ENCODE measurements at regions not wholly inside any gene's neighbourhood (a gene's known extent, or its start where the extent isn't known, plus 50 kb on each side); places are given as distances from the start of the nearest gene placed in this dataset.

DNA sequence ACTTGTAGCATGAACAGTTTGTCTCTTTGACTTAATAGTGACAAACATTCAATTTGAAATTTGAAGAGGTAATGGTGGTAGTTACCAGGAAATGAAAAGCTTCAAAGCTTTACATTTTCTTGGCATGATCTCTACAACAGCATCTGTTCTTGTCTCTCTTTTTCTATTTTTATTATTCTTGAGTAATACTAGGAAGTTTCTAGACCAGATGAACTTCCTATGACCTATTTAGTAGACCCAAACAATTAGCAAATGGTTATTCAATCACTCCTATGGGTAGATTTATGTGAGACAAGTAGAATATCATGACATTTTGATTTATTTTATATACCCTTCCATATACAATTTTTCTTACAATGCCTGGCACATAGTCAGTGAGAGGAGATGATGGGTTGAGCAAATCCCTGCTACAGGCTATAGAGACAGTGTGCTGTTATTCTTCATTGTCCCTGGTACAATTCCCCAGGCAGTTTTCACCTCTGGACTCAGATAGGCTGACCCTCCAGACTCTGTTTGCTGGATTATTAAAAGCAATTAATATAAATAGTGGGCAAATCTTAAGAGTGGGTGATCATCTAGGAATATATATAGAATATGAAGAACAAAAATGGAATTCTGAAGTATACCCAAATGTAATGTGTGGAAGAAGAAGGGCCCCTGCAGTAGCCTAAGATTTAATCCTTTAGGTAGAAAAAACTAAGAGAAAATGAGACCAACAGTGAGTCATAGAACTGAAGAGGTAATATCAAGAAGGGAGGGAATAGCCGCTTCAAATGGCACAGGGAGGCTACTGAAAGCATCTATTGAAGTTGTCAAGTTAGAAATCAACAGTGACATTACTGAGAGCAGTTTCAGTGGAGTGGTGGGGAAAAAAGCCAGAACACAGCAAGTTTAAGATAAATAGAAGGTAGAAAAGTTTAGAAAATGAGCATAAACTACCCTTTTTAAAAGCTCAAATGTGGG lies 512.0 kb downstream of the FOXG1 start:
- no peak for DNase-seq (ENCODE audit: low spot score)

DNA sequence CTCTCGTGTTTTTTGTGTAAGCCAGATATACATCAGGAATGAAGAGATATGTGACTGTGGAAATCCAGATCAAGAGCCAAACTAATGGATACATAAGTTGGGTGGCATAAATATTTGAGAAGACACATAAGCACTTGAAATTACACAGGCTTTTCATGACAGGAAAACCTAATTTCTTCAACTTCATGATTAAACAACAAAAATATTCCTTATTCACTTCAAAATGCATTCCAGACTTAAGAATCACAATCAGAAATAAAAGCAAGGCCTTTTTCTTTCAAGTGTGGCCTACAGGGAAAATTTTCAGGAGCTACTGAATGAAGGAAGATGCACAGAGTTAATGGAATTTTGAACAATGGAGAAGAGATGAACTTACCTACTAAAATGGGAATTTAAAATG lies 515.6 kb downstream of the FOXG1 start:
- DNase-seq (ENCODE audit: low spot score): no peak

DNA sequence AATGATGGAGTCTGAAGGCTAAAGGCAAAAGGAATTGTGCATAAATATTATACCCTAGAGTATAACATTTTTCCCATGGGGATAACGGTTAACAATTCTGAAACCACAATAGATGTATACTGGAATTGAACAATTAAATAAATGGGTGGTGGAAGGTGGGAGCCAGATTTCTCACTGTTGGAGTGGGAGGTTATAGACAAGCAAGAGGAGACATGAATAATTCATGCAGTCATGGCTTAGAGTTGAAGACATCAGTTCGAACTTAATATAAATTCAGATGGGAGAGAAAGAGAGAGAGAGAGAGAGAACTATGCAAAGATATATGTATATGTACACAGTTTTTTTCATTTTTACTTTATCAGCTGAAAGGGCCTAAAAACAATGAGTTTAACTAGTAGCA lies 523.9 kb downstream of the FOXG1 start:
- no peak for DNase-seq (ENCODE audit: low spot score)

DNA sequence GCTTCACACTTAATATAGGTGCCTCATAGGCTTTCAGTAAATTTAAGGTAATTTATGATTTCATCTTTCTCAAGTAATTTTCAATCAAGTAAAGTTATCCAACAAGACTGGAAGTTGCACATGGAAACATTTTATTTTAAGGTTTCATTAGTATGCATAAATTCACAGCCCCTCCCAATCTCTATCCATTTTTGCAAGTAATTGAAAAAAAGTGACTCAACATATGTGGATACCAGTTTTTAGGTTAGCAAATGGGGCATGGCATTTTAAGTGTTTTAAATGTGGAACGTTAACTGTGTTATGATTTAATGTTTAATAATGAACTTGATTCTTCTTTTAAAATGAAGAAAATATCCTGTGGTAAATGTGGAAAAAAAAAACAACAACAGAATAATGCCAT lies 532.8 kb downstream of the FOXG1 start:
- DNase-seq (ENCODE audit: low spot score): no peak

DNA sequence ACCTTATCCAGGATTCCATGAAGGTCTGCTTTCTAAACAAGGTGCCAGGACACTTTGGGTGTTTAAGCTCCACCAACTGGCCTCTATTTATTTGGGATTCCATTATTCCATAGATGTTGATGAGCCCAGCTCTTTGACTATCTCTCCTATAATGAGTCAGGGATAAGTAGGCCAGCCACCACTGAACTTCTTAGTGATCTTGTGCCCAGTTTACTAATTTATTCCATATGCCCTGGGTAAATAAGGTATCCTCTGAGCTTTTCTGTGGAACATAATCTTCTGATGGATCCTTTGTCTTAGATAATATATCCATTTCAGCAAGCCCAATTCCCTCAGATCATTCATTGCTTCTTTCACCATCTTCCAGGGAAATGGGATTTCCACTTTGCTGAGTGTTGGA lies 535.0 kb downstream of the FOXG1 start:
- no peak for DNase-seq (ENCODE audit: low spot score)

DNA sequence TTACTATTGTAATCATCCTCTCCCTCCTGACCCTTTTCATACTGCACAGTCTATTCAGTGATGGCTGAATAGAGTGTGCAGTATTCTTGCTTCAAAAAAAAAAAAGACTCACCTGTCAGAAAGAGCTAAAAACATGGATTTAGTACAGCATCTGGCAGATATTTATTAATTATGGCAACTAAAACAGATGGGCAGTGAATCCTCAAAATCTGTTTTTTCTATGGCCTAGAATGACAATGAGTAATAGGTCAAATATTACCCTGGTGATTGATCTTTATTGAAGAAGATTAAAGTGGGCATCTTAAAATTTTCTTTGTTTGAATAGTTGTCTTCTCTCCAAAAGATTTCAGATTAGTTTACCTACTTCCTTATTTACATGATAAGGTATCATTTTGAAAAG lies 543.6 kb downstream of the FOXG1 start:
- DNase-seq (ENCODE audit: low spot score): no peak

DNA sequence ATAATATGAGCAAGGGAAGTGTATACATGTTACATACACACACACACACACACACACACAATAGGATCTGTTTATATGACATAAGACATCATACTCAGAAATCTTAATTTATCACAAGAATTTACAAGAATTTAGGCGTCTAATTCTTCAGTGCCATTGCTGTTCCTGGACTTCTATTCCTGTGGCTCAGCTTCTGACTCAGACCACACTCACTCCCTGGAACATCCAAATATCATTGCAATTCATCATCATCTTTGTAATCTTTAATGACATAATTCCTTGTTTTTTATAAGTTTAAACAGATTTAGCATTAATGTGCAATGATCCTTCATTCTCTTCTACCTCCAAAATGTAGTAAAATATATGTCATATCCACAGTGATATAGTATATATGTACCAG lies 544.2 kb downstream of the FOXG1 start:
- DNase-seq (ENCODE audit: low spot score): no peak

DNA sequence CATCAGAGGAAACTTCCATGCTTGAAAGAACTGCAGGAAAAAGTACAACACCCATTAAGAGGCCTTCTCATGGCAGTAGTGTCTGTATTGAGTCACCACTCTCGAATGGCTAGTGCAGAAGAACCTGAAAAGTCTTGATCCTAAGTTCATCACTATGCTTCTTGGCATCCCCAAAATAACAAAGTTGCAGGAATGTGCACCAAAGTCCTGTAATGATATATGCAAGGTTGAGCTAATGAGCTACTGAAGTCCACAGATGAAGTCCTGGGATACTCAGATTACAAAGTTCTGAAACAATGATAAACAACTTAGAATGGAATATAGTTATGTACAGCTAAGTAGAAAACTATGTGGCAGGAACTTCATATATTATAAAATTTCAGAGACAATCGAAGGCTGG lies 545.4 kb downstream of the FOXG1 start:
- no peak for DNase-seq (ENCODE audit: low spot score)

DNA sequence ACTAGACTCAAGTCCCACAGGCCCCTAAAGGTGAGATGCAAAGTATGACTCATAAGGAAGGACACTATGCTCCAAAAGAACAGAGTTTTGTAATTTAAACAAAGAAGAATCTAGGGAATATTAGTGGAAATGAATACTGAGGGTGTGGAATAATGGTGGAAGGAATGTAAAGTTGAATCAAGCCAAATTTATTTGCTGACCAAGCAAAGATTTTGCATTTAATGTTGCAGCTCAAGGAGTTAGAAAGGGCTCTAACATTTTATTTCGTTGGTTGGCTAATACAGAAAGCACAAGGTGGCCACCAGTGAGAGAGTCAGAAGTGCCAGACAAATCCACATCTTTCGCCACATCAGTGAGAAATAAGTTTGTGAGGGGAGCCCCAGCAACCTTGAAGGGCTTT lies 550.3 kb downstream of the FOXG1 start:
- no peak for DNase-seq (ENCODE audit: low spot score)

DNA sequence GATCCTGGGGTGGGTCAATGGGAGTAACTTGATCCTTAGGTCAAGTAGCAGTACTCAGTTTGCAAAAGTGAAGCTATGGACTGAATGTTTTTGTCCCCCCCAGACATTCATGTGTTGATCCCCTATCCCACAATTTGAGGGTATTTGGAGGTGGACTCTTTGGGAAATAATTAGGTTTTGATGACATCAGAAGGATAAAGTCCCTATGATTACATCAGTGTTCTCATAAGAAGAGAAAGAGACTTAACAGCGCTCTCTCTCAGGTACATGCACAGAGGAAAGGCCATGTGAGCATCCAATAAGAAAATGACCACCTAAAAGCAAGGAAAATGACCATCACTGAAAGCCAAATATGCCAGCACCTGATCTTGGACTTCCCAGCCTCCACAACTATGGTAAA lies 550.8 kb downstream of the FOXG1 start:
- DNase-seq (ENCODE audit: low spot score): no peak

DNA sequence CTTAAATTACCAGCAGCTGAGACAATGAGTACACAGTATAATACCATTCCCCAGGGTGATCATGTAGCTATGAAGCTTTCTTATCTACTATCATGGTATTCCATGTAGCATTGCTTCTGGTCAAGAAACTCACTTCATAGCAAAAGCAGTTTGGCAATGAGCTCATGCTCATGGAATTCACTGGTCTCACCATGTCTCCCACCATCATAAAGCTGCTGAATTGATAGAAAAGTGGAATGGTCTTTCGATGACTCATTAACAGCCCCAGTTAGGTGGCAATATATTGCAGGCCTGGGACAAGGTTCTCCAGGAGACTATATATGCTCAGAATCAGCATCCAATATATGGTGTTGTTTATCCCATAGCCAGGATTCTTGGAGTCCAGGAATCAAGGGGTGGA lies 553.7 kb downstream of the FOXG1 start:
- DNase-seq (ENCODE audit: low spot score): no peak

DNA sequence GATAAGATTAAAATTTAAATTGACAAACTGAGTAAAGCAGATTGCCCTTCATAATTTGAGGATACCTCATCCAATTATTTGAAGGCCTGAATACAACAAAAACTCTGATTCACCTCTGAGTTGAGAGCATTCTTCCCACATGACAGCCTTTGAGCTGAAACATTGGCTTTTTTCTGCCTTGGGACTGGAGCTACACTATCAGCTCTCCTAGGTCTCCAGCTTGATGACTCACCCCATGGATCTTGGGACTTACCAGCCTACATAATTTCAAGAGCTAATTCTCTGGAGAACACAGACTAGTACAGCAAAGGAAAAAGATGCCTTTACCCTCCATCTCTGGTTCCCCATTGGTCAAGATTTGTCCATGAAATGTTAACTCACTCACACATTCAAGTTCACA lies 555.1 kb downstream of the FOXG1 start:
- no peak for DNase-seq (ENCODE audit: low spot score)

DNA sequence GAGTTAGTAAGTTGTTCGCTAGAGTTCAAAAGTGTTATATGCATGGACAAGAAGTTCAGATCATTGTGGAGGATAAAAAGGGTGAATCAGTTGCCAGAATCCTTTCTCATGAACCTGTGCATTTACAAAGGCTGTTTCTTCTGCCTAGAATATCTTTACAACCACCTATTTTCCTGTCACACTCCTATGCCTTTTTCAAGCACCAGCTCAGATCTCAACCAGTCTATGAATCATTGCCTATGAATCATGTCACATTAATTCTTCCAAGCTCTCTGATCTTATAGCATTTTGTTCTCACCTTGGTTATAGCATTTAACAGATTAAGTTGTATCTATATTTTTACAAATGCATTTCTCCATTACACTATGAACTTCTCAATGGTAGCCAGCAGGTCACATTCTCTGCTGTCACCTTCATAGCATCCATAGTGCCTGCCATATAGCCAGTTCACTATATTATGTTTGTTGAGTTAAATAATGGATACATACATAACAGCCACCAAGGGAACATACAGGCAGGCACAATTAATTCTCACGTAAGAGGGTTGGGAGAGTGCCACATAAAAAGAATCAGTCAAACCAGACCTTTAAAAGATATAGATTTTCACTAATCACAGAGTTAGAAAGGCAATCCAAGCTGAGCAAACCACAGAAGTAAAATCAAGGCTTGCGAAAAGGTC lies 573.0 kb downstream of the FOXG1 start:
- DNase-seq (ENCODE audit: low spot score): no peak

DNA sequence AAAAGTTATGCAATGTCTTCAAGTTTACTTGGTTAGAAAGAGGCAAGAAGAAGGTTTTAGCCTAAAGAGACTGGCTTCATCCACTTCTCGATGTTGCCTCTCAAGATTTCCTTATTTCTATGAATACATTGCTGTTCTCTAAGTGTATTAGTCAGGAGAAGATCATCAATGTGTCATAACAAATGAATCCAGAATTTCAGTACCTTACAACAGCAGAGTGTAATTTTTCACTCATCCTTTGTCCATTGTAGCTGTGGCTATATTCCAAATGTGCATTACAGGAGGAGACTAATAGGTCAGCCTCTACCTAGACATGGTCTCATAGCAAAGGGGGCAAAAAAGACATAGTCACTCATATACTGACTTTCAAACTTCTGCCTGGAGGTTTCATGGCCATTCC lies 579.1 kb downstream of the PRKD1 start:
- DNase-seq (ENCODE audit: low spot score): no peak

DNA sequence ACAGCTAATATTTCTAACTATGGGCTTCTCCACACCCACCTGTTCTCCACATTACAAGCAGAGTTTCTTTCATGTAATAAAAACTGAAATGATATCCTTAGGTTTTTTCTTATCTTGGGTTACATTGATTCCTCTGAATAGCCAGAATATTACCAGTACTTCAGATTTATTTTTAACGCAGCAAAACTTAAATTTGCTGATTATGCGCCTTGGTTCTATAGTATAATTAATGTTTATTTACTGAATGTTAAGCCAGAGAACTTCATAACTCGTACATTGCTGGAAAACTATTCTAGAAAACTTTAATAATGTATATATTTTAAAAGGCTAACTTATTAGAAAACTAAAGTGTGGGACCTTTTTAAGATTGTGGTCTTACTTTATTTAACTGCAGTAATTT lies 577.2 kb downstream of the PRKD1 start:
- DNase-seq (ENCODE audit: low spot score): no peak

DNA sequence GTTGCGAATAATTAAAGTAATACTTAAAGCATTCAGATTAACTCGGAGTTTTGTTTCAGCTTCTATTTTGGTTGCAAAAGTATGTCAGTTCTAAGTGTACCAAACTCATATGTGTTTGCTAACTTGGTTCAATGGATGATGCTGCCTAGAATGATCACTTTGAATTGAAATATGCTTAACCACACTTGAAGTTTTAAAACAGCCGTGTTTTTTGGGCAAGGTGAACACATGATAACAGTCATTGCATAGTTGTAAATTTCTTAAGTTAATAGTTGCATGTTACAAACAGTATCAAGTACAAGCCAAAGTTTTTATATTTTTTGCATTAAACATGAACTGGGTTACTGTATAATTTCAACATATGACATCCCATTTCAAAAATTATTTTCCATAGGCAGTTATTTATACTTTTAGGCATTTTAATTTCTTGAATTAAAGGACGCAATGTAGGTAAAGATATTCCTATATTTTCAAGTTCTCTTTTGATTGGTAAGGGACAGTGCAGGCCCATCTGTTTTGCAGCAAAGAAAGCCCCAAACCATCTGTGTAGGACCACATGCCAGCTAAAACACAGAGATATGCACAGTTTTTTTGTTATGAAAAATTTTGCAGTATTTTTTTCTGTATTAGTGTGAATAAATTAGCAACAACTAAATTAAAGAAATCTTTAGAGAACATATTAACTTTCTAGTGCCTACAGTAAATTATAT lies 575.5 kb downstream of the PRKD1 start:
- DNase-seq (ENCODE audit: low spot score): no peak

DNA sequence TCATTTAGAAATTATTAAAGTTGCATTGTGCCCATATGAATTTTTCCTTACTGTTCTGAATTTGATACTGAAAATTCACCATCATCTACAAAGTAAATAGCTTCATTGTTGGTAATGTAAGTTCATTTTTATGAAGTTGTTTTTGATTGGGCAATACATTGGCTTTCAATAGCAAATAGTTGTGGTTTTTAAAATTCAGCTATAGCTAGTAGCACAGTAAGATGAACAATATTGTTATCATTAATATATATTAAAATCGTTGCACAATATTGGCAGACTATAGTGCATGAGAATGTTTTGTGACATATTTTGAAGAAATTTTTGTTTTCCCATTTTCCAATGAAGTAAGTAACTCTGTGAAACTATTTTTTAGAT lies 575.0 kb downstream of the PRKD1 start:
- no peak for DNase-seq (ENCODE audit: low spot score)

DNA sequence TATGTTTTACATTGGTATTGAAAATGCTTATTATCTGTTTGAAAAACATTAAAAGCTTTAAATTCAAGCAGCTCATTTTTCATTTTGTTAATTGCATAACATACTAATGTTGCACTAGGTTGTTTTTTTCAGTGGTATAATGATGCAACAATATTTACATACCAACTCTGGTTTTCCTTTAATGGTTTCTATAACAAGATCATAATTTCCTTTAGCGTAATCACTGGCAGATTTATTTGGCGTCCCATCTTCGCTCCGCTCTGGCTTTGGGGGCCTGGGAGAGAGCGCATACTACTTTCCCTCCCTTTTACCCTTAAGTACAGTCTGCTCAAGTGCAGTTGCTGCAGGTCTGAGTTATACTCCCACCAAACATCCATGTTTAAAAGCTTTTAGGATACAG lies 574.1 kb downstream of the PRKD1 start:
- DNase-seq (ENCODE audit: low spot score): no peak

DNA sequence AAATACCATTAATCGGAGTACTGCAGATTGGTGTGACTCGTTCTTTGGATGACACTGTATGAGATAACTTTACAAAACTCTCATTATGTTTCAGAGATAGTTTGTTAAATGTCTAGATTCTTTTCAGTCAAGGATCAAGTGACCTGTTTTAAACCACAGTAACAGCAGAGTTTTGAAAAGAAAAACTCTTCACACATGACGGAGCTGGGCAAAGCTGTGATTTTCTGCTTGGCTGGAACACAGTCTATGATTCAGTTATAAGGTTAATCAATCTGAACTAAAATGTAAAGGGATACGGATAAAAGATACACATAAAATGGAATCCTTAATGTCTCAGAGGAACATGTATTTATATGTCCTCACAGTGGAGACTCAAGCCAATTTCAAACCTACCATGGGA lies 573.2 kb downstream of the PRKD1 start:
- DNase-seq (ENCODE audit: low spot score): no peak

DNA sequence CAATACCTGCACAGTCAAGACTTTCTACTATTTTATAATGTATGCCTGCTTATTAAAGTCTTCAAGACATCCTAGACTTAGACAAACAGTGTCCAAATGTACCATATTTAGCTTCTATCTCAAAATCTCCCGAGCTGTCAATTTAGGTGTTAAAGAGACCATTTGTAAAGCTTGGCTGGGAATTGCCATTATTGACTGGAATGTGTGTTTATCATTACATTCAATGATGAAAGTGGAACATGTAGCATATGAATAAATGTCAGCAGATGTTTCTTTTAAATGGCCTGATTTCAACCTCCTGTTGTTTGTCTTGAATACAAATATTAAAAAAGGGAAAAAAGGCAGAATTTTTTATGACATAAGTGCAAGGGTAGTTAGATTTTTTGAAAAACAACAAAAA lies 572.3 kb downstream of the PRKD1 start:
- DNase-seq (ENCODE audit: low spot score): no peak

DNA sequence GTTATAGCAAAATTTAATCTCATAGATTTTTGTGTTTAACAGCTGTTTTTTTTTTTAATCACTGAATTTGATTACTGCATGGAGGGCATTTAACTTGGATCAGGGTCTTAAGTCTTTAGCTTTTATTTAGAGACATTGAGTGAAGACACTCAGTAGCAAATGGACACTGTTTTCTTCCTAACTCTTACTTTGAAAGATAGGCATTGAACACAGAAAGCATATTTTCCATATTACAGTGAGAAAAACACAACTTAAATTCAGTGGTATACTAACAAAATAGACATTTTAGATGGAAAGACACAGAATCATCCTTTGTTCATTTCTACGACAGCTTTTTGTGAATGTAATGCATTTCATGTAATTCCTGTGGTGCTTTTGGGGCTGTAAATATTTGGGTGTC lies 571.8 kb downstream of the PRKD1 start:
- DNase-seq (ENCODE audit: low spot score): no peak

DNA sequence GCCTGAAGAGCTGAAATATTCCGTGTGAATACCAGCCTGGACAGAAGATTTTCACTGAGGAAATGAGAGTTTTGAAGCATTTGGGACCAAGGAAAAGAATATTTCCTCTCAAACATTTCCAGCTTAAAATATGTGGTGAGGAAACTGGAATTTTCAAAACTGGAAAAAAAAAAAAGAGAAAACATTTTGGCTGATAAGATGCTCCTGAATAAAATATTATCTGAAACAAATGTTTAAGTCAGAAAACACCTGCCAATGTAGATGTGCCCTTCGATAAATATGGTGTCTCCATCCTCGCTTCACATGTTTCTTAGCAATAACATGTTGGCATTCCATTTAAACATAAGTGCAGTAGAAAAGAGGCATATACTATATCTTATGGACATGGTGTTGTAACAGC lies 567.0 kb downstream of the PRKD1 start:
- no peak for DNase-seq (ENCODE audit: low spot score)

DNA sequence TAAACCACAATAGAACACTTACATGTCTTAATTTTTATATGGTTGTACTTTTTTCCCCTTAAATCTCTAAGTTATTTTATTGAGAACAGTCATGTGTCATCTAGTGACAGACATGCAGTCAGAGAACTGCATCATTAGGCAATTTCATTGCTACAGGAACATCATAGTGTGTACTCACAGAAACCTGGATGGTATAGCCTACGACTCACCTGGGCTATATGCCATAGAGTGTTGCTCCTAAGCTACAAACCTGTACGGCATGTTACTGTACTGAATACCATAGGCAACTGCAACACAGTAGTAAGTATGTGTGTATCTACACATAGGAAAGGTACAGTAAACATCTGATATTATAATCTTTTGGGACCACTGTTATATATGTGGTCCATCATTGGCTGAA lies 557.6 kb downstream of the PRKD1 start:
- DNase-seq (ENCODE audit: low spot score): no peak

Measured in pons (tissue), 1 donor.